Medulla oblongata (tissue), 1 donor: ENCODE measurements at regions not wholly inside any gene's neighbourhood (a gene's known extent, or its start where the extent isn't known, plus 50 kb on each side); places are given as distances from the start of the nearest gene placed in this dataset.
"Not testable (repeated sequence)": the region's sequence is repeated elsewhere in the genome, so short reads cannot be mapped to it uniquely, and the experiment has no call there.

Experiments
- DNase-seq: peaks from one replicate; pipeline ENCODE4 v3.0.0-alpha.2; 2015; ENCODE audit errors: extremely low spot score

DNA sequence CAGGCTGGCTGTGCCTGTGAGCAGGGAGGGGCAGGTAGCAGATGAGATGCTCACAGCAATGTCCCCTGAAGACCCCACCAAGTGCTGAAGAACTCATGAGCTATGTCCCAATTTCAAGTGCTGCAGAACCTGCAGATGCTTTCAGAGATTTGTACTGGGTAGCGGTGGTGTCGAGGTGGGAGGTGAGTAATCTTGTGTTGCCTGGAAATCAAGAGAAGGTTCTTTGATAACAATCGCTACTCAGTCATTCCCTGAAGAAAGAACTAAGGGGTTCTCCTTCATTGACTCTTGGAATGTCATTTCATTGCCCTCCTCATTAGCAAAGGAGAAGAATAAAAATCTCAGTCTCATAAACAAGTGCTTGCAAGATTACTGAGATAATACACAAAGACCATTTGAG lies 246.4 kb downstream of the EMX2 start:
- no peak for DNase-seq

DNA sequence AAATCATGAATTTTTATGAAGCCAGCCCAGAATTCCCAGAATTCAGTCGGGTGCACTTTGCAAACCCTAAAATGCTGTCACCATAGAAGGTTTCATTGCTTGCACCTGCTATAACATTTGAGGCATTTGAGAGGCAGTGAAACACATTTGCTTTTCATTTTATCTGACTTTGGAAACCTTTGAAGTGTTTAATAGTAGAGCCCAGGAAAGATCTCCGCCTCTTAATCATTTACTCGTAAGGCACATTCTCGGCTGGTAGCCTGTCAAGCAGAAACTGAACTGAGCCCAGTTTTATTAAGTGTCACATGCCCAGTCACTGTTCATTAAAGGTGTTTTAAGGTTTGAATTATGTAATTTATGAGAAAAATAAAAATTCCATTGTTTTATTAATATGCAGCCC lies 247.6 kb downstream of the EMX2 start:
- no peak for DNase-seq

DNA sequence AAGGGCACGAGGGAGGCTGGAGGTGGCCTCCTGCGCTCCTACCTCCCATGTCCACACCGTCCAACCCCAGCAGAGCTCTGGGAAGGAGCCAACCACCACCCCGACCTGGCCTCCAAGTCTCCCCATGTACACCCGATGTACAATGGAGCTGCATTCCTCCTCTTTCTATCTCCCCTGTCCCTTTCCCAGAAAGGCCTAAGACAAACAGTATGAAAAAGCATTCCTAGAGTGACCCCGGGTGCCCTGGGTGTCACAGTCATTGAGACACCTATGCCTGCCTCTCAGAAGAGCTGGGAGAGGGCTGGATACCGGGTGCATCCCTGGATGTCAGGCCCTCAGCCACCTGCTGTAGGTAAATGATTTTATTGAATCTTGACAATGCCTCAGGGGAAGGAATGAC lies 248.1 kb downstream of the EMX2 start:
- DNase-seq = no peak

DNA sequence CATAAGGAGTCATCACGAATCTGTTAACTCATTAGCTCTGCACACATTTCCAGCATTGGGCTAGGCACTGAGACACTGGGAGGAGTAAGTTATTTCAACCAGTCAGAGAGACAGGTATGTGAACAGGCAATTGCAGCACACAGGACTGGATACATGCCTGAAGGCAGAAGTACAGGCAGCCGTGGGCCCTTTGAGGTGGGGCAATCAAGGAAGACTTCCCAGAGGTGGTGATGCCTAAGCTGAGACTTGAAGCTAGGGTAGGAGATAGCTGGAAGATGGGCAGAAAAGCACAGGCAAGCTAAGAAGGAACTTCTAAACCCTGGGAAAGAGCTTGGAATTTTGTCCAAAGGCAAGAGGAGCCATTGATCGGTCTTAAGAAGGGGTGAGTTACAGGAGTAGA lies 249.7 kb downstream of the EMX2 start:
- no peak for DNase-seq

DNA sequence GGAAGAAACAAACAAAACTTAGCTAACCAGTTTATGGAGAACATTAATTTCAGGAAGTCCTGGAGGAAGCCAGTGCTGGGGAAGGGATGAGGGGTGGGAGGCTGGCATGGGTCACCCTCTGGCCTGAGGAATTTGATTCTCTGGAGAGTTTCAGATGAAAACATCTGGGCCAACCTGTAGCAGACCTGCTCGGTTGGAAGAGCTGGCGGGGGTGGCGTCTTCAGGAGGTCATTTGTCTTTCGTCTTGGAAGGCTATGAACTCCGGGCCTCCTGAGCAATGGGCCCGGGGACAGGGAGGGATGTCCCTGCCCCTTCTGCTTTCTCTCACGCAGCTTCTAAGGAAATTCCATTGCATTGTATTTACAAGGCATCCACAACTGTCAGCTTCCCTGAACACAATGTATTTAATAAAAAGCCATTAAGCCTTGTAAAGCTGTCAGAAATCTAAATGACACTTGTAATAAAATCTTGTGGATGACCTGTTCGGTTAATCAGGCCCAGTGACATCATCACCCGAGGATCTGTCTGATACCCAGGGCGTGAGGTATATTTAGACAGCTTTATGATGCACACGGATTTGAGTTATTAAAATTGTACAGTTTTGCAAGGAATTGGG lies 250.5 kb downstream of the RAB11FIP2 start:
- no peak for DNase-seq

DNA sequence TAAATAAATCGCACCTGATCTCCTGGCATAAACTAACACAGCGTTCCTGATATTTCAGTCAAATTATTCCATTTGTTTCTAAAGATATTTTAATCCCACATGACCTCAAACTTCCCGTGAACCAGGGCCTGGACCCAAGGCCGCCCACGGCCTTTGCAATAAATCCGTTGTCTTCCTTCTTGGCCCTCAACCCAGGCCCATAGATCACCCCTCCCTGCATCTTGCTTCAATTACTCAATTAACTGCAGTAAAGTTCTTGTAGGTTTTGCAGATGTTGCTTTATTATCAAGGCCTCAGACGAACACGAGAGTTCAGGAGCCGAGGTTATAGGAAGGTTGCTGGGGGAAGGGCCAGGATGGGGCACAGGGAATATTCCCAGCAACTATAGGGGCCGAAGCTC lies 249.4 kb downstream of the RAB11FIP2 start:
- no peak for DNase-seq

DNA sequence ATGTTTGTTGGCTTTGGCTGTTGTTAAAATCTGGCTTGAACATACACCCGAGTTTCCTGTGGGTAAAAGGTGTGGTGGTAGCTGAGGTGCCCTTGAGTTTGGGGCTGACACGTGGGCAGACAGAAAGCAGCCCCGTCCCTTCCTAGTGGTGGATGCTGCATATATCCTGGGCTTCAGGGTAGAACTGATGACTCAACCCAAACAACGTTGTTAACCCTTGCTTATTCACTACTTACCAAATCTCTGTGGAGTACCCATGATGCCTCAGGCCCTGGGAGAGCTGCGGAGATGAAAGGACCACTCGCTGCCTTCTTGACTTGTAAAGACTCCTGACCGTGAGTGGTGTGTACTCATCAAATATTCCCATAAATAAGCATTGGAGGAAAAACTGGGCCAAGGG lies 245.1 kb downstream of the RAB11FIP2 start:
- no peak for DNase-seq

DNA sequence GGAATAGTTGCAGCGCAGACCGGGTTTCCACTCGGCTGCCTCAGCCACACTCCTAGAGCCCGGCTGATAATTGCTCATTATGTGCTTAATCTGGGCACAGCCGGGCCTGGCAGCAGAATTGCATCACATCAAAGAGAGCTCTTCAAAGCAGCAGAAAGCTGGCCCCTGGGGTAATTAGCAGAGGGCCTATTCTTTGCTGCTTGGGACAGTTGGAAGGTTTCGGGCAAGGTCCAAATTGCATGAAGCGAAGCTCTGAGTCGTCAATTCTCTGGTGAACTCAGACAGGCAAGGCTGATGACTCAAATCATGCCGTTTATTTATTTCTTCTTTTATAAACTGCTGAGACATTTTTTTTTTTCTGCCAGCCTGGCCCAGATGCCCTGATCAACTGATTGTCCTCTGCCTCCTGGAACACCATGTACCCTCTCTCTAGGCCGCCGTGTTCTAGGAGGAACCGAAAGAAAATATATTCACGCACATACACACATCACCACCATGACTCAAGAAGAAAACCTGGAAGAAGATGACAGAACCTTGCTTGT lies 242.2 kb downstream of the RAB11FIP2 start:
- peak; percentile 60 for DNase-seq

DNA sequence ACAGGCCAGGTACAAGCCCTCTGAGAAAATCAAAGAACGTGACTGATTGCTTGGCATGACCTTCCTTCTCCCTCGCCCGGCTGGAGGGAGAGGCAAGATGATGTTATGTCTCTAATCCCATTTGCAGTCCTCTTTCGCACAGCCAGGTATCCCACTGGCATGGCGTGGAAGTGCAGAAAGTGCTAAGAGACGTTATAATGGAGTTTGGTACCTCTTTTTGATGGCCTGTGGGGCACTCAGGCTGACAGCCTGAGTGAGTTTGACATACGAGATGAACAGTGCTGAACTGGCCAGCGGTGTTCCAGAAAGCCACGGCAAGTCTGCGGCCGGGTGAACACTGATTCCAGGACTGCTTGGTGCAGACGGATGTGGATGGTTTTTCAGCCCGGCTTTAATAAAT lies 241.6 kb downstream of the RAB11FIP2 start:
- no peak for DNase-seq

DNA sequence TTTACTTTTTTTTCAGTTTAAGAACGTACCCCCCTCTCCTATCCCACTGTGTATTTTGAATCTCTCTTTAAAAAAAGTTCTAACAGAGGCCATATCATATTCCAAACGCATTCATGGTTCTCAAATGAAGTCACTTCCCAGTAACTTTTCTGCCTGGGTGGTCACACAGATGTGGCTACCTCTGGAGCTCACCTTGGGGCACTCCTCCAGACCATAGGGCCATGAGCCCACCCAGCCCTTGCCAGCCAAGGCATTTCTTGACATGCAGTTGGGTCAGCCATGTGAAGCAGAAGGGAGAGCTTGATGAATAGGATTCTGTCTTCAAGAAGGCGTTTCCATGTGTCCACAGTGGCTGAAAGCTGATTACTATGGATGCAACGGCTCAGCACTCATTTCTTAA lies 239.3 kb downstream of the RAB11FIP2 start:
- no peak for DNase-seq

DNA sequence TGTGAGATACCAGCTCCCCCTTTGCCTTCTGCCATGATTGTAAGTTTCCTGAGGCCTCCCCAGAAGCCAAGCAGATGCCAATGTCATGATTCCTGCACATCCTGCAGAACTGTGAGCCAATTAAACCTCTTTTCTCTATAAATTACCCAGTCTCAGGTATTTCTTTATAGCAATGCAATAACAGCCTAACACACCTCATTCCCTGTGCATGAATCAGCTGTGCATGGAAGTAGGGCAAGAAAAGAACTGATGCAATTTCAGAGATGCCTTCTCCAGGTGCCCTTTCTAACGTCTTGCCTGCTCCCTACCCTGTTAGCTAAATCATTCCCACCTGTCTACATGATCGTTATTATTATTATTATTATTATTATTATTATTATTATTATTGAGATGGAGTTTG lies 230.9 kb downstream of the RAB11FIP2 start:
- DNase-seq = not testable (repeated sequence)

DNA sequence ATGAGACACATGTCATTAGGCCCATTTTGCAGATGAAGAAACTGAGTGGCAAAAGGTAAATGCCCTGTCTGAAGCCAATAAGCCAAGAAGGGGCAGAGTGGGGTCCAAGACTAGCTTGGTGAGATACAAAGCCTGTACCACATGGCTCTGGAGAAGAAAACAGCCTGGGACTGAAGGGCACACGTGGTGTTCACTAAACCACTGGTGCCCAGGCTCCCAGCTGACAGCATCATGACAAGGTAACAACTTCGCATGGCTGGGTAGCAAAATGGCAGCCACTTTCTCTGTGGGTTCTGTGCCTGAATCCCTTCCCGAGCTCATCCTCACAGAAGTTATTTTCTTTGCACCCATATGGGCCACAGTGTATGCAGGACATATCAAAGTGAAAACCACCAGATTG lies 229.6 kb downstream of the RAB11FIP2 start:
- DNase-seq = no peak

DNA sequence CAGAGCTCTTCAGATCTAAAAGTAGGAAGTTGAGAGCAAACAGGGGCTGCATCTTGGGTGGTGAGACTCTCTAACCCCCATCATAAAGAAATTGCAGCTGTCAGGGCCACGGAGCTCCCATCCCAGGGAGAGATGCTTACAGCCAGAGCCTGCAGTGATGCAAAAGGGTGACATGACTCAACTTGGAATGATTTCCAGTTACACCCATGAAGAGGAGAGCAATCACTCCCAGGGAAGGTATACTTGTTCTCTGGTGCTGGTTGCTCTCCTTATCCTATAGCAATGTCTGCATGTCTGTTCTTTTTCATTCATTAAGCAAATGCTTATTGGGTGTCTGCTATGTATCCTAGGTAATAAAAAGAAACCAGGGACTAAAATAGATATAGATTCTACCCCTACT lies 228.0 kb downstream of the RAB11FIP2 start:
- DNase-seq = no peak

DNA sequence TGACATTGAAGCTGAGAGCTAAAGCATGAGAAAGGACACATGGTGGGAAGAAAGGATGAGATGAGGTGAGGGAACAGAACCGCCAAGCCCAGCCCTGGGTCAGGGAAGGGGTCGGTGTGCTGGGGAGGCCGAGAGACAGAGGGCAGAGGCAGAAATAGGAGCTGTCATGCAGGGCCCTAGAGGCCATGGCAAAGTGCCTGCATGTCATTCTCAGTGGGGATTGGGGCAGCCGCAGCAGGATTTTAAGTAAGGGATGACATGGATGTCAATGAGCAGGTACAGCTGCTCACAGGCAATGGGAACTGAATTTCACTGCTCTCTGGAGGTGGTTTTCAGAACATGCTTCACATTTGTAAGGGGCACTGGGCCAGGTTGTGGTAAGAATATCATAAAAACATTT lies 227.4 kb downstream of the RAB11FIP2 start:
- DNase-seq = no peak

DNA sequence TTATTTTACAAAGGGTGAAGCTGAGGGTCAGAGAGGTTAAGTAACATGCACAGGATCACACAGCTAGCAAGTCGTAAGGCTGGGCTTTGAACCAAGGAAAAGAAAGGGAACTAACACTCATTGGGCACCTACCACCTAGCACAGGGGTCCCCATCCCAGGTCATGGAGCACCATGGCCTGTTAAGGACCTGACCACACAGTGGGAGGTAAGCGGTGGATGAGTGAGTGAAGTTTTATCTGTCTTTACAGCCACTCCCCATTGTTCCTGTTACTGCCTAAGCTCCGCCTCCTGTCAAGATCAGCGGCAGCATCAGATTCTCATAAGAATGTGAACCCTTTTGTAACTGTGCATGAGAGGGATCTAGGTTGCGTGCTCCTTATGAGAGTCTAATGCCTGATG lies 222.8 kb downstream of the RAB11FIP2 start:
- no peak for DNase-seq

DNA sequence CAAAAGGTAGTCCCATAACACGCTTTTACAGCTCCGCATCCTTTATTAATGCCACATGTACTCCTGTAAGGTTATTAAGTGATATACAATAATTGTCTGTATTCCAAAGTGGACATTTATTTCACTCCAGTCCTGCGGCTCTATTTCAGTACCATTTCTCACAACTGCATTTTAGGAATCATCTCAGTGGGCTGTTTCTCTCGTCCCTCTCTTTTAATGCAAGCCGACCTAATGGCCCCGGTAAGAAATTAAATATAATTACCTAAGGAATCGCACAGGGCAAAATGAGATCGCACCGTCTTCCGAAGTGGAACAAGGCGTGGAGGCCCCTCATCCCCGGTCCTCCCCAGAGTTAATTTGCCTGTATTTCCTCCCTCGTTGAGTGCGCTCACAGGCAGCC lies 216.5 kb downstream of the RAB11FIP2 start:
- DNase-seq = no peak

DNA sequence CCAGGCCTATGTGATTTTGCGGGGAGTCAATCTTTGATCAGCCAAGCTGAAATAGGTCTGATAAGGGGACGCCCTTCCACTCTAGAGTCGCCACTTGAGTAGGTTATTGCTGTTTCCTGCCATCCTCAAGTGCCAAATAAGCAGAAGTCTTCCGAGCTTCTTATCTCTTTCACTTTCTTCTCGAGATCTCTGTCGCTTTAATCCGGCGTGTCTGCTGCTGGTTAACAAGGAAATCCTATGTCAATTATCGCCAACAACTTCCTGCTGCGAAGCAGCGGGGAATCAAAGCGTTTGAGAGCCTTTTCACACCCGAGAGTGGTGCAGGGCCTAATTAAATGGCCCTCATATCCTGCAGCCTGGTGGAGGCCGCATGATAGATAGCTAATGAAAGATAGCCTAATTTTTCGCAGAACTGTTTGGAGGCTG lies 215.9 kb downstream of the RAB11FIP2 start:
- DNase-seq = no peak

DNA sequence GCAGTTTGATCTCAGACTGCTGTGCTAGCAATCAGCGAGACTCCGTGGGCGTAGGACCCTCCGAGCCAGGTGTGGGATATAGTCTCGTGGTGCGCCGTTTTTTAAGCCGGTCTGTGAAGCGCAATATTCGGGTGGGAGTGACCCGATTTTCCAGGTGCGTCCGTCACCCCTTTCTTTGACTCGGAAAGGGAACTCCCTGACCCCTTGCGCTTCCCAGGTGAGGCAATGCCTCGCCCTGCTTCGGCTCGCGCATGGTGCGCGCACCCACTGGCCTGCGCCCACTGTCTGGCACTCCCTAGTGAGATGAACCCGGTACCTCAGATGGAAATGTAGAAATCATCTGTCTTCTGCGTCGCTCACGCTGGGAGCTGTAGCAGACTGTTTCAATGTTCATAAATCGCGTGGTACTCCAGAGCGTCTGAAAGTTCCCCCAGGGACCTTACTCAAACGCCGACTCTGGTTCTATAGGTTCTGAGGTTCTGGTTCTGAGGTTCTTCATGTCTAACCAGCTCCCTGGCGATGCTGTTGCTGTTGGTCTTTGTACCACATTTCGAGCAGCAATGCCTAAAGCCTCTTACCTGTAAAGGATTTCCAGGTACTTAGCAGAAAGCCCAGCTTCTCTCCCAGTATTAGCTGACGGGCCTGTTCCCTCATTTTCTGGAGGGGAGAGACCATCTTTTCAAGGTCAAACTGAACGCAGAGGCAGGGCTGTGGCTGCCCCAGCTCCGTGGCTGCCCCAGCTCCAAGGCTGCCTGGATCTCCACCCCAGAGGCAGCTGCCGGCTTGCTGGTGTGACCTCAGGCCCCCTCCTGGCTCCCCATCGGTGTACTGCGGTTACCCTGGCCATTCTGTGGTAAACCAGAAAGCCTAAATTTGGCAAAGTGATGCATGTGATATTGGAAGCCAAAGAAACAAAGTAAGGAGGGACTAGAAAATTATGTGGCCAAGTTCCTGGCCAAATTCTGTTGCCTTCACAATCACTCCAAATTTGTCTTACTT lies 207.9 kb downstream of the RAB11FIP2 start:
- DNase-seq = not testable (repeated sequence)

DNA sequence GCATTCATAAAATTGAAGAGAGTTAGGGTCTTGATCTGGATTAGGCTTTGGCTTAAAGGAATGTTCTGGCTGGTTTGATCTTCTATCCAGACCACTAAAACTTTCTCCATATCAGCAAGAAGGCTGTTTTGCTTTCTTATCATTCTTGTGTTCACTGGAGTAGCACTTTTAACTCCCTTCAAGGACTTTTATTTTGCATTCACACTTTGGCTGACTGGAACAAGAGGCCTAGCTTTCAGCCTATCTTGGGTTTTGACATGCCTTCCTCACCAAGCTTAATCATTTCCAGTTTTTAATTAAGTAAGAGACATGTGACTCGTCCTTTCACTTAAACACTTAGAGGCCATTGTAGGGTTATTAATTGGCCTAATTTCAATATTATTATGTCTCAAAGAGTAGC lies 190.3 kb downstream of the RAB11FIP2 start:
- not testable (repeated sequence) for DNase-seq

DNA sequence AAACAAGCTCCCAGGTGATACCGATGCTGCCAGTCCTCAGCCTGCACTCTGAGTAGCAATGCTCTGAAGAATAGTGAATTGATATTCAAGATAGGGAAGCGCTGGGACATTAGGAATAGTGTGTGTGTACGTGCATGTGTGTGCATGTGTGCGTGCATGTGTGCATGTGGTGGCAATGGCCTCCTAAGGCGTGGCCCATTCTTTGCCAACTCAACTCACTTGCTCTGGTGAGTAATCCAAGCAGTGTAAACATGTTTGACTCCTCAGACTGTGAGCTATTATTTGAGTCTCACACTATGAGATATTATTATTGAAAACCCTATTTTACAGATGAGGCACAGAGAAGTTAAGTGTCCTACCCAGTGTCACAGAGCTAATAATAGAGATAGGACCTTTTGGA lies 186.6 kb downstream of the RAB11FIP2 start:
- no peak for DNase-seq

DNA sequence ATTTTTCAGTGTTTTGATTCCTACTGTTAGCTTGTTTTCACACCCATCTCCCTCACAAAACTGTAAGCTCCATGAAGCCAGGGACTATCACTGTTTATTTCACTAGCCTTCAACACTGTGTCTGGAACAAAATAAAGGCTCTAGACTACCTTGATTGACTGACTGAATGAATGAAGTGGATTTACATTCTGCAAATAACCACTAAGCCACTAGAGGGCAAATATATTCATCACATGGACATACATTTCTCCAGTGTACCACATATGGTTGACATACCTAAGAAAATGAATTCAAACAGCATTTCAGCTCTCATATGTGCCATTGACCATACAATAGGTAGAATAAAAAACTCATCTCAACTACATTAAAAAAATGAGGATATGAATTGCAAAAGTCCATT lies 185.9 kb downstream of the RAB11FIP2 start:
- no peak for DNase-seq

DNA sequence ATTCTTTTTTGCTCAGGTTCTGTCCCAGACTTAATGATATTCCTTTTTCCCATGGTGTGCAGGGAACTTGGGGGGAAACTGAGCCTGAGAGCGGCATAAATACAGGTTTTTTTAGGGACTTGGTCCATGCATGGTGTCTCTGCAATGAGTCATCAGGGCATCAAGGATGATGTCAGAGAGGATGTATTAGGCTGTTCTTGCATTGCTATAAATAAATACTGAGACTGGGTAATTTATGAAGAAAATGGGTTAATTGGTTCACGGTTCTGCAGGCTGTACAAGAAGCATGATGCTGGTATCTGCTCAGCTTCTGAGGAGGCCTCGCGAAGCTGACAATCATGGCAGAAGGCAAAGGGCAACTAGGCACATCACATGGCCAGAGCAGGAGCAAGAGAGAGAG lies 185.4 kb downstream of the RAB11FIP2 start:
- no peak for DNase-seq

DNA sequence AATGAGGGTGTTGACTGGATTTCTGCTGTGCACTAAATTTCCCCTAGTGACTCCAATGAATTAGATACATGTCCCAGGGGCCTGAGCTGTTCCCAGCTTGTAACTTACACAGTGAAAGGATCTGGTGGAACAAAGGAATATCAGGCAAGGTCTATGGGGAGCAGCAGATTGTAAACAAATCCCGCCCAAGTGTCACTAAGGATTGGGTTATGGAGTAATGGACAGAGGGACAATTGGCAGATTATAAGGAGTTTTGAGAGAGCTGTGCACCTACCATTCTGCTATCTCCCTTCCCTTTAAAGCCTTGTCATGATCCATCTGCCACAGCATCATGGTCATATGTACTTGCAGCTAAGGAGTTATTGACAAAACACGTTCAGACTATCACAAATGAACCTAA lies 183.0 kb downstream of the RAB11FIP2 start:
- no peak for DNase-seq
